ENCODE measurements at regions not wholly inside any gene's neighbourhood (a gene's known extent, or its start where the extent isn't known, plus 50 kb on each side); places are given as distances from the start of the nearest gene placed in this dataset.

DNA sequence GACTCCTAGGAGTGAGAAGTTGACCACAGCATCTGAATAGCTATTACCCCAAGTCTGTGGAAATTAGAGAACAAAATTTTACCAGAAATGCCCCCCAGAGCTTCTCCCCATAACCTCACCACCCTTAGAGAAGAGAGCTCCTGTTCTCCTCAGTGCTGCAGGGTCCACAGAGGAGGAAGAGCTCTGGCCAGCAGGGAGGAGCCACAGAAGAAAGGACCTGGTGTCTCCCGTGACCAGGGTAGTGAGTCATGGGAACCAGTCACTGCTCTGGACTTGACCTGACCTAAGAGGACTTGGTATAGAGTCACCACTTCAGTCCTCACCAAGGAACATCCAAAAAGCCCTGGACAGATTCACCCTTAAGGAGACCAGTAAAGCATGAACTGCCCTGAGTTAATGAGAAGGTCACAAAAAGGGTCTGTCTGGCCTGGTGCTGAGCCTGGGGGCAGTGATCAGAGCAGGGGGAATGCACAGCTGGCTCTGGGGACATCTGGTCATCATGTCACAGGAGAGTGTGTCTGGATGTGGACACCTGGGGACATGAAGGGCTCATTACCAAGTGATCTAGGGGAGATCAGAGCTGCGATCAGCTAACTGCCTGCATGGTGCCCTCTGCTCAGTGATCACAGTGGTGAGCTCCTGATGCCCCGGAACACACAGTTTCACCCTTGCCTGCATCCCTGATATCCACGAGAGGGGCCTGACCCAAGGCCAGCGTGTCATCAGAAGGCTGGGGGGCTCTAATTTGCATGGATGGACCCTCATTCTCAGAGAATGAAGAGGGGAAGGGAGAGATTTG is 103.3 kb upstream of the TOP3B start:
- peaks cover 37% of the 10 kb centered on the region for H3K27me3 ChIP-seq (ENCODE audit: insufficient read depth, low read depth, low read length)
- TF ChIP-seq EP300 (conservative IDR thresholded peaks at IDR 0.05; ENCODE audit: poor library complexity, severe bottlenecking), result no peak
- TF ChIP-seq TAF1 (IDR thresholded peaks at IDR 0.05; ENCODE audit: low read depth), result no peak
- no peak for TF ChIP-seq EZH2 (IDR thresholded peaks at IDR 0.05; ENCODE audit: borderline replicate concordance, insufficient read depth, low read length, poor library complexity, severe bottlenecking)
- TF ChIP-seq SMC3 (conservative IDR thresholded peaks at IDR 0.05; ENCODE audit: poor library complexity), result no peak
- no peak for TF ChIP-seq RAD21 (conservative IDR thresholded peaks at IDR 0.05)
- no peak for TF ChIP-seq POLR2AphosphoS5 (IDR thresholded peaks at IDR 0.05)
- no peak for TF ChIP-seq CTCF (IDR thresholded peaks at IDR 0.05; ENCODE audit: poor library complexity, severe bottlenecking)
- TF ChIP-seq MXI1 (conservative IDR thresholded peaks at IDR 0.05; ENCODE audit: poor library complexity, severe bottlenecking), result no peak
- no peak for TF ChIP-seq REST (IDR thresholded peaks at IDR 0.05; ENCODE audit: borderline replicate concordance)

GRCh38 chr22:22084089-22084711 is 101.6 kb upstream of the TOP3B start:
- Histone ChIP-seq H3K79me2 (replicated peaks; ENCODE audit: insufficient read depth, low read length) (no peaks in the 10 kb centered on the region), H2AFZ (ENCODE audit: low read depth, low read length) (no peak overlapping the region), H3K4me2 (ENCODE audit: low read length) (no peak overlapping the region), H4K20me1 (ENCODE audit: insufficient read depth) (no peaks in the 10 kb centered on the region), H3K36me3 (ENCODE audit: insufficient read depth, low read length) (no peaks in the 10 kb centered on the region), H3K9me3 (ENCODE audit: low read length) (no peaks in the 10 kb centered on the region), H3K27me3 (ENCODE audit: insufficient read depth, low read depth, low read length) (peaks cover 31% of the 10 kb centered on the region), H3K9ac (ENCODE audit: low read length) (no peak overlapping the region), H3F3A (ENCODE audit: insufficient read depth, low read length, poor library complexity, severe bottlenecking) (no peaks in the 10 kb centered on the region), H3K9me2 (ENCODE audit: insufficient read depth, low read length) (no peaks in the 10 kb centered on the region), H3K27ac (ENCODE audit: low read length) (no peak overlapping the region), H3K4me3 (ENCODE audit: low read length) (no peak overlapping the region)
- no peak for TF ChIP-seq CTCF (IDR thresholded peaks at IDR 0.05; ENCODE audit: poor library complexity, severe bottlenecking)
- no peak for TF ChIP-seq EZH2 (IDR thresholded peaks at IDR 0.05; ENCODE audit: borderline replicate concordance, insufficient read depth, low read length, poor library complexity, severe bottlenecking)
- no peak for TF ChIP-seq RAD21 (conservative IDR thresholded peaks at IDR 0.05)
- TF ChIP-seq TAF1 (IDR thresholded peaks at IDR 0.05; ENCODE audit: low read depth), result no peak
- TF ChIP-seq EP300 (conservative IDR thresholded peaks at IDR 0.05; ENCODE audit: poor library complexity, severe bottlenecking), result no peak
- TF ChIP-seq POLR2AphosphoS5 (IDR thresholded peaks at IDR 0.05), result no peak
- TF ChIP-seq MXI1 (conservative IDR thresholded peaks at IDR 0.05; ENCODE audit: poor library complexity, severe bottlenecking), result no peak
- TF ChIP-seq SMC3 (conservative IDR thresholded peaks at IDR 0.05; ENCODE audit: poor library complexity), result no peak
- TF ChIP-seq REST (IDR thresholded peaks at IDR 0.05; ENCODE audit: borderline replicate concordance), result no peak

More for the DNA sequence above, 103.3 kb upstream of the TOP3B start:
- H4K20me1 ChIP-seq (ENCODE audit: insufficient read depth), result no peaks in the 10 kb centered on the region
- no peak overlapping the region for H3K4me2 ChIP-seq (ENCODE audit: low read length)
- H3K9me3 ChIP-seq (ENCODE audit: low read length), result no peaks in the 10 kb centered on the region
- H2AFZ ChIP-seq (ENCODE audit: low read depth, low read length), result no peak overlapping the region
- H3K36me3 ChIP-seq (ENCODE audit: insufficient read depth, low read length), result no peaks in the 10 kb centered on the region
- no peak overlapping the region for H3K9ac ChIP-seq (ENCODE audit: low read length)
- no peaks in the 10 kb centered on the region for H3K79me2 ChIP-seq (replicated peaks; ENCODE audit: insufficient read depth, low read length)
- H3K27ac ChIP-seq (ENCODE audit: low read length), result no peak overlapping the region
- no peaks in the 10 kb centered on the region for H3K9me2 ChIP-seq (ENCODE audit: insufficient read depth, low read length)
- H3K4me3 ChIP-seq (ENCODE audit: low read length), result no peak overlapping the region
- no peaks in the 10 kb centered on the region for H3F3A ChIP-seq (ENCODE audit: insufficient read depth, low read length, poor library complexity, severe bottlenecking)
